ENCODE measurements at regions not wholly inside any gene's neighbourhood (a gene's known extent, or its start where the extent isn't known, plus 50 kb on each side); places are given as distances from the start of the nearest gene placed in this dataset.

- Histone ChIP-seq H3K4me3 (no peak overlapping the region), H3K4me1 (replicated peaks in 1 of 2) (no peaks in the 10 kb centered on the region), H3K27ac (no peak overlapping the region)
- WGBS, 10 experiments: 0 to 36% (median 25%) methylated on average over 1 to 2 of the region's 2 CpGs; no CpG with 5 or more reads in 1 of the 10 experiments
- in situ Hi-C loops (cut with MboI; ENCODE audit: low pct_unique_long_range_greater_than_20kb in 2 of 9, low sequenced_read_pairs in 9 of 9, unreplicated experiment in 9 of 9): loop anchor here in 4 of 9 experiments (10.0 to 25.0 kb wide), 4 partner anchors 208 to 501 kb away; no protein-coding TSS in a partner anchor
- no peak for ATAC-seq (replicated peaks in 6 of 8)
These were observed 54.2 kb downstream of the SIX6 start for GRCh38 chr14:60563113-60563512.

- no peak for ATAC-seq (replicated peaks in 6 of 8)
These were observed 56.3 kb downstream of the SIX6 start for GRCh38 chr14:60565211-60565610.

GRCh38 chr14:60566101-60566500 is 57.2 kb downstream of the SIX6 start:
- Histone ChIP-seq H3K4me3 (no peak overlapping the region), H3K27ac (no peak overlapping the region), H3K4me1 (replicated peaks in 1 of 2) (no peaks in the 10 kb centered on the region)
- WGBS, 10 experiments: 60 to 100% (median 90%) methylated on average over 1 to 5 of the region's 5 CpGs; no CpG with 5 or more reads in 3 of the 10 experiments
- in situ Hi-C loops (cut with MboI; ENCODE audit: low pct_unique_long_range_greater_than_20kb in 2 of 9, low sequenced_read_pairs in 9 of 9, unreplicated experiment in 9 of 9): loop anchor here in 4 of 9 experiments (10.0 to 25.0 kb wide), 4 partner anchors 211 to 504 kb away; no protein-coding TSS in a partner anchor
- no peak for ATAC-seq (replicated peaks in 6 of 8)

More at GRCh38 chr14:60565211-60565610, 56.3 kb downstream of the SIX6 start:
- H3K4me3 ChIP-seq: no peak overlapping the region
- no peaks in the 10 kb centered on the region for H3K4me1 ChIP-seq (replicated peaks in 1 of 2)
- in situ Hi-C loops (cut with MboI; ENCODE audit: low pct_unique_long_range_greater_than_20kb in 2 of 9, low sequenced_read_pairs in 9 of 9, unreplicated experiment in 9 of 9): loop anchor here in 4 of 9 experiments (10.0 to 25.0 kb wide), 4 partner anchors 210 to 503 kb away; no protein-coding TSS in a partner anchor
- no peak overlapping the region for H3K27ac ChIP-seq
- WGBS, 10 experiments: 0 to 100% (median 97%) methylated on average over 1 to 5 of the region's 6 CpGs; no CpG with 5 or more reads in 2 of the 10 experiments

- WGBS, 10 experiments: 29 to 100% (median 81%) methylated on average over 1 to 4 of the region's 4 CpGs
These were observed 65.1 kb downstream of the SIX6 start for GRCh38 chr14:60573943-60574495.

GRCh38 chr14:60575008-60575407 is 66.1 kb downstream of the SIX6 start:
- H3K4me1 ChIP-seq (replicated peaks in 1 of 2): no peaks in the 10 kb centered on the region
- in situ Hi-C loops (cut with MboI; ENCODE audit: low pct_unique_long_range_greater_than_20kb in 2 of 9, low sequenced_read_pairs in 9 of 9, unreplicated experiment in 9 of 9): no loop called here
- 60 to 100% (median 89%) methylated on average over 1 to 2 of the region's 2 CpGs; no CpG with 5 or more reads in 2 of the 10 experiments for WGBS, 10 experiments
- H3K27ac ChIP-seq: no peak overlapping the region
- no peak for ATAC-seq (replicated peaks in 6 of 8)
- H3K4me3 ChIP-seq: no peak overlapping the region

More at GRCh38 chr14:60573943-60574495, 65.1 kb downstream of the SIX6 start:
- in situ Hi-C loops (cut with MboI; ENCODE audit: low pct_unique_long_range_greater_than_20kb in 2 of 9, low sequenced_read_pairs in 9 of 9, unreplicated experiment in 9 of 9): loop anchor here in 2 of 9 experiments (25.0 kb wide), 2 partner anchors 237 to 512 kb away; no protein-coding TSS in a partner anchor
- H3K4me1 ChIP-seq (replicated peaks in 1 of 2): no peaks in the 10 kb centered on the region
- ATAC-seq (replicated peaks in 6 of 8): peak in 1 of 8 experiments; percentile 18
- no peak overlapping the region for H3K27ac ChIP-seq
- no peak overlapping the region for H3K4me3 ChIP-seq

GRCh38 chr14:60585676-60586075 is 63.6 kb downstream of the SIX1 start:
- Histone ChIP-seq H3K4me1 (replicated peaks in 1 of 2) (no peaks in the 10 kb centered on the region), H3K27ac (no peak overlapping the region), H3K4me3 (no peak overlapping the region)
- no peak for ATAC-seq (replicated peaks in 6 of 8)
- in situ Hi-C loops (cut with MboI; ENCODE audit: low pct_unique_long_range_greater_than_20kb in 2 of 9, low sequenced_read_pairs in 9 of 9, unreplicated experiment in 9 of 9): no loop called here
- WGBS, 10 experiments: 88 to 100% (median 95%) methylated on average over 3 of the region's 3 CpGs

GRCh38 chr14:60589442-60589841 is 59.8 kb downstream of the SIX1 start:
- Histone ChIP-seq H3K27ac (no peak overlapping the region), H3K4me3 (no peak overlapping the region), H3K4me1 (replicated peaks in 1 of 2) (no peaks in the 10 kb centered on the region)
- in situ Hi-C loops (cut with MboI; ENCODE audit: low pct_unique_long_range_greater_than_20kb in 2 of 9, low sequenced_read_pairs in 9 of 9, unreplicated experiment in 9 of 9): no loop called here
- ATAC-seq (replicated peaks in 6 of 8): no peak
- WGBS, 10 experiments: 56 to 100% (median 94%) methylated on average over 1 of the region's 1 CpG; no CpG with 5 or more reads in 3 of the 10 experiments

- 0 to 83% (median 40%) methylated on average over 1 of the region's 1 CpG; no CpG with 5 or more reads in 1 of the 10 experiments for WGBS, 10 experiments
These were observed 58.3 kb downstream of the SIX1 start for GRCh38 chr14:60590991-60591414.

More at GRCh38 chr14:60590991-60591414, 58.3 kb downstream of the SIX1 start:
- Histone ChIP-seq H3K4me1 (replicated peaks in 1 of 2) (no peaks in the 10 kb centered on the region), H3K27ac (no peak overlapping the region), H3K4me3 (no peak overlapping the region)
- in situ Hi-C loops (cut with MboI; ENCODE audit: low pct_unique_long_range_greater_than_20kb in 2 of 9, low sequenced_read_pairs in 9 of 9, unreplicated experiment in 9 of 9): no loop called here
- peak in 2 of 8 experiments; percentile 64 to 84 for ATAC-seq (replicated peaks in 6 of 8)

All from motor neuron (in vitro differentiated cells).